IPS DF 6.9 (cell line): ENCODE measurements at regions not wholly inside any gene's neighbourhood (a gene's known extent, or its start where the extent isn't known, plus 50 kb on each side); places are given as distances from the start of the nearest gene placed in this dataset.
A peak's percentile ranks its signal among the peaks of the same experiment; 100 is the strongest.

Source experiments
- DNase-seq: peaks from one replicate; pipeline ENCODE4 v3.0.0-alpha.2; 2013; ENCODE audit warnings: low read depth, low spot score
- H3K27ac ChIP-seq: one replicate; pipeline ENCODE4 v1.5.1; 2013; ENCODE audit warnings: low read length, control low read depth
- H3K27me3 ChIP-seq: 2 replicates; pipeline ENCODE4 v1.6.1; 2013; ENCODE audit warnings: mild to moderate bottlenecking, low read length; ENCODE audit not compliant: control insufficient read depth, insufficient read depth
- H3K36me3 ChIP-seq: 2 replicates; pipeline ENCODE4 v1.6.1; 2013; ENCODE audit warnings: low read length; ENCODE audit not compliant: control insufficient read depth, insufficient read depth
- H3K4me1 ChIP-seq: 2 replicates; pipeline ENCODE4 v1.6.1; 2013; ENCODE audit warnings: low read length; ENCODE audit not compliant: control insufficient read depth, insufficient read depth
- H3K4me3 ChIP-seq: 2 replicates; pipeline ENCODE4 v1.5.1; 2013; ENCODE audit warnings: mild to moderate bottlenecking, low read length
- H3K9me3 ChIP-seq: 2 replicates; pipeline ENCODE4 v1.6.1; 2013; ENCODE audit warnings: low read length, inconsistent platforms; ENCODE audit not compliant: control insufficient read depth, insufficient read depth
- WGBS: extraction: QIAGEN DNeasy Blood & Tissue Kit; methylation state at CpG from one replicate; pipeline ENCODE4 v1.1.7; 2013; ENCODE audit warnings: mixed read lengths, missing lambda C conversion rate; ENCODE audit not compliant: insufficient read length, insufficient coverage; 5-methylcytosine and 5-hydroxymethylcytosine counted together

- Histone ChIP-seq H3K9me3 (no peaks in the 10 kb centered on the region), H3K4me1 (peaks cover 3% of the 10 kb centered on the region; the same call in 1 of the 2 replicates), H3K27me3 (no peaks in the 10 kb centered on the region), H3K27ac (no peak overlapping the region), H3K36me3 (no peaks in the 10 kb centered on the region), H3K4me3 (no peak overlapping the region)
- DNase-seq: peak; percentile 77
- no CpG with 5 or more reads among the region's 9 CpGs for WGBS
Measured at GRCh38 chr20:40251284-40251932, 437.6 kb downstream of the MAFB start.

- WGBS: no CpG with 5 or more reads among the region's 3 CpGs
- Histone ChIP-seq H3K27me3 (no peaks in the 10 kb centered on the region), H3K36me3 (no peaks in the 10 kb centered on the region), H3K9me3 (no peaks in the 10 kb centered on the region), H3K4me3 (no peak overlapping the region), H3K27ac (no peak overlapping the region), H3K4me1 (peaks cover 3% of the 10 kb centered on the region; the same call in 1 of the 2 replicates)
- DNase-seq: no peak
Measured at GRCh38 chr20:40249805-40250204, 439.2 kb downstream of the MAFB start.

- peaks cover 2% of the 10 kb centered on the region; the same call in 1 of the 2 replicates for H3K4me1 ChIP-seq
- H3K9me3 ChIP-seq: no peaks in the 10 kb centered on the region
- no peaks in the 10 kb centered on the region for H3K36me3 ChIP-seq
- no peak overlapping the region for H3K4me3 ChIP-seq
- H3K27me3 ChIP-seq: no peaks in the 10 kb centered on the region
- no peak for DNase-seq
- H3K27ac ChIP-seq: no peak overlapping the region
Measured at GRCh38 chr20:40245829-40246228, 443.2 kb downstream of the MAFB start.

GRCh38 chr20:40244286-40244685, 444.8 kb downstream of the MAFB start:
- WGBS: 100% methylated on average over 2 of the region's 4 CpGs
- peaks cover 2% of the 10 kb centered on the region; the same call in 1 of the 2 replicates for H3K4me1 ChIP-seq
- no peak overlapping the region for H3K27ac ChIP-seq

GRCh38 chr20:40241596-40242343, 447.3 kb downstream of the MAFB start:
- Histone ChIP-seq H3K36me3 (no peaks in the 10 kb centered on the region), H3K9me3 (no peaks in the 10 kb centered on the region)

More at GRCh38 chr20:40244286-40244685, 444.8 kb downstream of the MAFB start:
- Histone ChIP-seq H3K27me3 (no peaks in the 10 kb centered on the region), H3K4me3 (no peak overlapping the region), H3K36me3 (no peaks in the 10 kb centered on the region), H3K9me3 (no peaks in the 10 kb centered on the region)
- DNase-seq: no peak

GRCh38 chr20:40238511-40238910, 450.5 kb downstream of the MAFB start:
- Histone ChIP-seq H3K27me3 (no peaks in the 10 kb centered on the region), H3K4me1 (no peaks in the 10 kb centered on the region), H3K9me3 (no peaks in the 10 kb centered on the region), H3K27ac (no peak overlapping the region), H3K4me3 (no peak overlapping the region), H3K36me3 (no peaks in the 10 kb centered on the region)
- DNase-seq: no peak
- no CpG with 5 or more reads among the region's 3 CpGs for WGBS

More at GRCh38 chr20:40241596-40242343, 447.3 kb downstream of the MAFB start:
- Histone ChIP-seq H3K27me3 (no peaks in the 10 kb centered on the region), H3K27ac (no peak overlapping the region), H3K4me1 (no peaks in the 10 kb centered on the region), H3K4me3 (no peak overlapping the region)
- no peak for DNase-seq
- no CpG with 5 or more reads among the region's 9 CpGs for WGBS

GRCh38 chr20:40234593-40234992, 454.4 kb downstream of the MAFB start:
- Histone ChIP-seq H3K36me3 (no peaks in the 10 kb centered on the region), H3K4me1 (no peaks in the 10 kb centered on the region), H3K27ac (no peak overlapping the region), H3K27me3 (no peaks in the 10 kb centered on the region), H3K4me3 (no peak overlapping the region), H3K9me3 (no peaks in the 10 kb centered on the region)
- DNase-seq: no peak
- WGBS: no CpG with 5 or more reads among the region's 3 CpGs

GRCh38 chr20:40233406-40233805, 455.6 kb downstream of the MAFB start:
- Histone ChIP-seq H3K9me3 (no peaks in the 10 kb centered on the region), H3K27me3 (no peaks in the 10 kb centered on the region), H3K36me3 (no peaks in the 10 kb centered on the region), H3K4me3 (no peak overlapping the region), H3K27ac (no peak overlapping the region), H3K4me1 (no peaks in the 10 kb centered on the region)
- DNase-seq: no peak
- no CpG with 5 or more reads among the region's 3 CpGs for WGBS

GRCh38 chr20:40232756-40233155, 456.3 kb downstream of the MAFB start:
- no peaks in the 10 kb centered on the region for H3K9me3 ChIP-seq
- DNase-seq: no peak
- H3K36me3 ChIP-seq: no peaks in the 10 kb centered on the region
- no peaks in the 10 kb centered on the region for H3K27me3 ChIP-seq
- H3K27ac ChIP-seq: no peak overlapping the region
- H3K4me3 ChIP-seq: no peak overlapping the region
- no peaks in the 10 kb centered on the region for H3K4me1 ChIP-seq

GRCh38 chr20:40232273-40232672, 456.8 kb downstream of the MAFB start:
- no CpG with 5 or more reads among the region's 1 CpG for WGBS
- Histone ChIP-seq H3K9me3 (no peaks in the 10 kb centered on the region), H3K4me1 (no peaks in the 10 kb centered on the region), H3K27me3 (no peaks in the 10 kb centered on the region), H3K4me3 (no peak overlapping the region), H3K27ac (no peak overlapping the region), H3K36me3 (no peaks in the 10 kb centered on the region)
- no peak for DNase-seq

GRCh38 chr20:40230486-40230885, 458.6 kb downstream of the MAFB start:
- Histone ChIP-seq H3K36me3 (no peaks in the 10 kb centered on the region), H3K4me1 (no peaks in the 10 kb centered on the region), H3K4me3 (no peak overlapping the region), H3K27me3 (no peaks in the 10 kb centered on the region), H3K27ac (no peak overlapping the region), H3K9me3 (no peaks in the 10 kb centered on the region)
- DNase-seq: no peak
